ENCODE measurements at regions not wholly inside any gene's neighbourhood (a gene's known extent, or its start where the extent isn't known, plus 50 kb on each side); places are given as distances from the start of the nearest gene placed in this dataset.

DNA sequence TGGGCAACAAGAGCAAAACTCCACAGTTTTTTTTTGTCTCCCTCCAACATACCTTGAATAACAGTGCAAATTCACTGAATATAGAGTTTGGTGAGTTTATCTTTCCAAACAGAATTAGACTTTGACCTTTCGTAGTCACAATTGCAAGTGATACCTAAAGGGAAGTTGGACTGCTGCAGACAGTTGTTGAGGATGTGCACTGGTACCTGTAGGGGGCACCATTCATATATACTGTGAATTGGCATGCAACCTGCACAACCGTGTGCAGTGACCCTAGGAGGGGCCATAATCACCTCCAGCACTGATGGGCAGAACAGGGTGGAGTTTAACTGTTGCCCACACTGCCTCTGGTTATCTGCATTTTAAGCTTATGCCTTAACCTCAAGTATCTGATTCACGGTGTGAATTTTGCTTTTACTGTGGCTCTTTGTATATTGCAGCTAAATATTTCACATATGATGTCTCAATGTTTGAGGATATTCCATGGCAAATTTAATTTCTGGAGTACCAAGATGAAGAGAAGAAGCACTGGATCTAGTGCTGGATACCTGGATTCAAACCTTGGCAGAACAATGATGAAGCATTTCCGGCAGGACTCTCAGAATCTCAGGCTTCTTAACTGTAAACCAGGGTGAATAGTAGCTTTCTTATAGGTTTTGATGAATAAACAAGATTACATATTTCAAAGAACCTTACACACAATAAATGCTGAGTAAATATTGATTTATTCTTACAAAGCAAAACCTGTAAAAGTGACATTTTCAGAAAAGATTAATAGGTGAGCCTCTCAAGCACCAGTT, 144.3 kb downstream of the ACTBL2 start:
- no peak for DNase-seq (ENCODE audit: low spot score)
- no peak for TF ChIP-seq CTCF (IDR thresholded peaks at IDR 0.05)
- no peak overlapping the region for H3K27ac ChIP-seq

GRCh38 chr5:57335092-57335660, 147.4 kb downstream of the ACTBL2 start:
- no peak for DNase-seq (ENCODE audit: low spot score)
- no peak overlapping the region for H3K27ac ChIP-seq
- TF ChIP-seq CTCF (IDR thresholded peaks at IDR 0.05): no peak
- no peak overlapping the region for H3K4me3 ChIP-seq

More for the DNA sequence above, 144.3 kb downstream of the ACTBL2 start:
- no peak overlapping the region for H3K4me3 ChIP-seq

DNA sequence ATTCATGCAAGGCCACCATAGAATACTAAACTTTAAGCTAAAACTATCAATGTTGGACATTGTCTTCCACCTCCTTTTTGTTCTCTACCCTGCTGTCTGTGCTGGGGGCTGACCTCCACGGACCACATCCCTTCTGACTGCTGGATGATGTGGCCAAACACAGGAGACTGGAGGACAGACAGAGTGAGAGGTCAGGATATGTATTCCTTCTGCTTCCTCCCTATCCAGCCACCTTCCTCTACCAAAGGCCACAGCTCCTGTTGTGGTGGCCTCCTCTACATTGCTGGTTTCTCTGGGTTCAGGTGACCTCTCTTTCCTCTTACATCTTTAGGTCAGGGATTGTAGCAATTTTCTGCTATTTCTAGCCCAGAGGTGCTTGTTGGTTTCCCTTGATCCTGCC, 148.1 kb downstream of the ACTBL2 start:
- H3K4me3 ChIP-seq: no peak overlapping the region
- no peak overlapping the region for H3K27ac ChIP-seq
- TF ChIP-seq CTCF (IDR thresholded peaks at IDR 0.05): no peak
- no peak for DNase-seq (ENCODE audit: low spot score)

DNA sequence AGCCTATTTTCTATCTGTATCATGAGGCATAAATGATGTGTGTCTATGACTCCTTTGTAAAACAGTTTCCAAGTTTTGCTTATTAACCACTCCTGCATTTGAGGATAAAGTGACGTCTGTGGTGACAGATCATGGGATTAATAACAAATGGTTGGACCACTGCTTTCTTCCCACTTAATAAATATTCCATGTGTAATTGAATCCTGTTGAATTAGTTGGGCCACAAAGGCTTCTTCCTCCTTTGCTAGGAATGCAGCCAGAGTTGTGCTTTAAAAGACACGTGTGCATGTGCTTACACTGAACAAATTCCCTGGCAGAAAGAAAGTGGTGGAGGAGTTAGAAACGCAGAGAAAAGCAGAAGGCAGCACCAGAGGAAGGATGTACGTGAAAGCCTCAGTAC, 150.2 kb downstream of the ACTBL2 start:
- TF ChIP-seq CTCF (IDR thresholded peaks at IDR 0.05): no peak
- no peak overlapping the region for H3K27ac ChIP-seq
- DNase-seq (ENCODE audit: low spot score): no peak
- H3K4me3 ChIP-seq: no peak overlapping the region

GRCh38 chr5:57327561-57328367, 153.9 kb downstream of the GPBP1 start:
- TF ChIP-seq CTCF (IDR thresholded peaks at IDR 0.05): no peak
- no peak overlapping the region for H3K27ac ChIP-seq
- H3K4me3 ChIP-seq: no peak overlapping the region
- no peak for DNase-seq (ENCODE audit: low spot score)

GRCh38 chr5:57325678-57326397, 152.0 kb downstream of the GPBP1 start:
- no peak for TF ChIP-seq CTCF (IDR thresholded peaks at IDR 0.05)
- H3K27ac ChIP-seq: no peak overlapping the region
- no peak overlapping the region for H3K4me3 ChIP-seq
- no peak for DNase-seq (ENCODE audit: low spot score)
